Activated CD4-positive, alpha-beta T cell treated with anti-CD3 and anti-CD28 coated beads, Interleukin-2, Interleukin-4, amounts not matched to agents 100 ng/mL and 50 ng/mL, durations not matched to agents 16 hours and 8 hours (primary cell): ENCODE measurements at regions not wholly inside any gene's neighbourhood (a gene's known extent, or its start where the extent isn't known, plus 50 kb on each side); places are given as distances from the start of the nearest gene placed in this dataset.
"Not testable (repeated sequence)": the region's sequence is repeated elsewhere in the genome, so short reads cannot be mapped to it uniquely, and the experiment has no call there.

Experiments used
- DNase-seq: peaks from one replicate; pipeline ENCODE4 v3.0.0-alpha.2; 2020; ENCODE audit warnings: low spot score

DNA sequence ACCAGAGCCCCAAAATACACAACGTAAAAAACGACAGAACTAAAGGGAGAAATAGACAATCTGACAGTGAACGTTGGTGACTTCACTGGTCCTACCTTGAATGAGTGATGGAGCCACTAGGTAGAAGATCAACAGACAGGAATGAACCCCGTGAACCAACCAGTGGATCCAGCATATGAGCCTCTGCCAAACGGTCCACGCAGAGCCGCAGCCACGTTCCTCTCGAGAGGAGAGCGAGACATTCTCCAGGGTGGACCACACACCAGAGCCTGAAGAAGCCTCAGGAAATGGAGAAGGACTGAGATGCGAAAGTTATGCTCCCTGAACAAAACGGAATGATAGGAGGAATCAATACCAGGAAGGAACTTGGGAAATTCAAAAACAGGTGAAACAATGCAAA lies 178.4 kb downstream of the RTP5 start:
- no peak for DNase-seq

DNA sequence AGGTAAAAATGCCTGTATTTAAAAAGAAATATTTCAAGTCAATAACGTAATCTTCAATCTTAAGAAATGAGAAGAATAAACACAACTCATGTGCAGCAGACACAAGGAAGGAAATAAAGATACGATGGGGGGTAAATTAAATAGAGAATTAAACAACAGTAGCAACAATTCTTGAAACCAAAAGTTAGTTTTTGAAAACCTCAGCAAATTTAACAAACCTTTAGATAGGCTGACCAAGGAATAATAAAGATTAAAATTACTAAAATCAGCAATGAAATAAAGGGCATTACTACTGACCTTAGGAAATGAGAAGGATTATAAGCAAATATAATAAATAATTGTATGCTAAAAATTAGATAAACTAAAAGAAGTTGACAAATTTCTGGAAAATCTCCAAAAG lies 178.9 kb downstream of the RTP5 start:
- DNase-seq: no peak

DNA sequence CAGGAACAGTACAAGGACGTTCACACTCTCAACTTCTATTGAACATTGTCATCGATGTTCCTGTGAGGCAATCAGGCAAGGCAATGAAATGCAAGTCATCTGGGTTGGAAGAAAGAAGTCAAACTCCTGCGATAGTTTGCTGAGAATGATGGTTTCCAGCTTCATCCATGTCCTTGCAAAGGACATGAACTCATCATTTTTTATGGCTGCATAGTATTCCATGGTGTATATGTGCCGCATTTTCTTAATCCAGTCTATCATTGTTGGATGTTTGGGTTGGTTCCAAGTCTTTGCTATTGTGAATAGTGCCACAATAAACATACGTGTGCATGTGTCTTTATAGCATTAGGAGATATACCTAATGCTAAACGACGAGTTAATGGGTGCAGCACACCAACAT lies 180.0 kb downstream of the RTP5 start:
- not testable (repeated sequence) for DNase-seq

DNA sequence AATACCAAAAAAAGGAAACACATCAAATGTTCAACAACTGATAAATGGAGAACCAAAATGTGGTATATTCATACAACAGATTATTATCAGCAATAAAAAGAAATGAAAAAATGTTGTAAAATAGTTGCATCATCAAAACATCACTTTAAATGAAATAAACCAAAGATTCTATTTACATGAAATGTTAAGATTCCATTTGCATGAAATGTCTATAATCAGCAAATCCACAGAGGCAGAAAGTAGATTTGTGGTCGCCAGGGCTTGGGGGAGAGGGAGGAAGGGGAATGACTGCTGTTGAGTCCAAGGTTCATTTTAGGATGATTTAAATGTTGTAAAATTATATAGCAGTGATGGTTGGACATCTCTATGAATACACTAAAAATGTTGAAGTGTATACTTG lies 181.9 kb downstream of the RTP5 start:
- DNase-seq: no peak

DNA sequence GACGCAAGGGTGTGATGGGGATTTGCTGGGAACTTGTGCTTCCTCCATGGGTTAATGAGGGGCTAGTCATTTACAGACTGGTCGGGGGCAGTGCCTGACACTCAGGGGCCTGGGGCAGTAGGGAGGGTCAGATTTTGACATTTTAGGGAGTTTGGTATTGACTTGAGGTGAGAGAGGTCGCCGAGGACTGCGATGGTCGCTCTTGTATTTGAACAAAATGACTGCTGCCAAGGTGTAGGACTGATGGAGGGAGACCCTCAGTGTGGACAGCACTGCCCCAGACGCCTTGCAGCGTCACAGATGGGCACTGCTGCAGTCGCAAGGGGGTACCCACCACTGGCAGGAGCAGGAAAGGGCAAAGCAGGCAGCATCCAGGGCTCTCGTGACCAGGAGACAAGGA lies 182.9 kb downstream of the RTP5 start:
- DNase-seq: no peak

DNA sequence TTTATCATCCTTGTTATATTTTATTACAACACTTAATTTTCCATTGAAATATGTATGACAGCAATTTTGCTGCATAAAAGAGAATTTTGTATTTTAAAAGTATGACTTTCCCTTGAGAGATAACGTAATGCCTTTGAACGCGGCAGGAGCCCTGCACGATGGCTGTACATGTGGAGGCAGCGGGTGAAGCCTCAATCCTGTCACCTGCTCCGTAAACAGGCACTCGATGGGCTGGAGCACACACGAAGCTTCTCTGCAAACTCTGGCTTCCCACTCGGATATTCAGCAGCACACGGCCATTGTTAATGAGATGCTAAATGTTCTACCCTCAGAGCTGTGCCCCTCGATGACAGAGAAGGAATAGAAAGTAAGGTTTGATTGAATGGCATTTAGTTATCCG lies 184.4 kb downstream of the RTP5 start:
- no peak for DNase-seq

DNA sequence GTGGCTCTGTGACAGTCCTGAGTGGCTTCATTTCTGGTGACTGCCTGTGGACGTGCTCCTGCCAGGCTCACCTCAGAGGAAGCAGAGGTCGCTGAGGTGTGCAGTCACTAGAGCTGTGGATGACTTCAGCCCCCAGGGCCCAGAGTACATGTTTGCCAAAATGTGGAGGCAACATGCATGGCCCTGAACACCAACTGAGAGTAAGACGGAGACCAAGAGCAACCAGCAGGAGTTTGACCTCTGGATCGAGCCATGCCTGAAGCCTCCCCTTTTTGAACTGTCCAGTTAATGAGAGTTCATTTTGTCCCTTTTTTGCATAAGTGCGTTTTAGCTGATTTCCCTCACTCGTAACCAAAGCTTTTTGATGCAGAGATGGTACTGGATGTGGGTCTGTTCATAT lies 184.9 kb downstream of the RTP5 start:
- no peak for DNase-seq

DNA sequence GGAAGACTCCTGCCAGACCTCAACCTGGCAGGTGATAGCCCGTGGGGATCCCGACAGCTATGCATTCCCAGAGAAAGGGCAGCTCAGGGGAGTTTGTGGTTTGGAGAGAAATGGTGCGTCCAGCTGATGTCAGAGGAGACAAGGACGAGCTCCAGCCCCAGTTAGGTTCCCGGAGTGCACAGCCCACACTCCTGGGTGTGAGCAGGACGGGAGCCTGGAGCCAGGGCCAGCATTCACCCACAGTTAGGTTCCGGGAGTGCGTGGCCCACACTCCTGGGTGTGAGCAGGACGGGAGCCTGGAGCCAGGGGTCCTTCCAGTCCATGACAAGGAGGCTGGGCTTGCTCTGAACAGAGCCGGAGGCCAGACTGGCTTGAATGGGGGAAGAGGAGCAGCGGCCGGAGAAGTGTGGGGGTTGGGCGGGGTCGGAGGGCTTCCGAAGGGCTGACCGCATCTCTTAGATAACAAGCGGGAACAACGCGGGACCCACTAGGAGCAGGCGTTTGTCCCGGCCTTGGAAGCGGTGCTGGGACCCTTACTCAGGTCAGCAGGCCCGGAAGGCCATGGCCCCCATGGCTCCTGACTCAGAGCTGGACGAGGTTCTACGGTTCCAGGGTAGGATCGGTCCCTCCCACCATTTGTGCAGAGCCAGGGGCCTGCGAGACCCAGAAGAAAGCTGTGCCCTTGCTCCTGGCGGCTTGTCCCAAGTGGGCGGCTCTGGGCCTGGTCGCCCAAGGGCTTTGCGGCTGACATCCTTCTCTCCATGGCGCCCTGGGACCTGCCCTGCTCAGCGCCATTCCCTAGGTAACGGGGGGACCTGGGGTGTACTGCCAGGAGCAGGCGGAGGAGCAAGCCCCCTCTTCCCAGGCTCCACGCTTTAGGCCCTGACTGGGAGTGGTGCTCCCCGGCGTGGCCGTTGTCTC lies 185.6 kb downstream of the RTP5 start:
- DNase-seq: no peak

DNA sequence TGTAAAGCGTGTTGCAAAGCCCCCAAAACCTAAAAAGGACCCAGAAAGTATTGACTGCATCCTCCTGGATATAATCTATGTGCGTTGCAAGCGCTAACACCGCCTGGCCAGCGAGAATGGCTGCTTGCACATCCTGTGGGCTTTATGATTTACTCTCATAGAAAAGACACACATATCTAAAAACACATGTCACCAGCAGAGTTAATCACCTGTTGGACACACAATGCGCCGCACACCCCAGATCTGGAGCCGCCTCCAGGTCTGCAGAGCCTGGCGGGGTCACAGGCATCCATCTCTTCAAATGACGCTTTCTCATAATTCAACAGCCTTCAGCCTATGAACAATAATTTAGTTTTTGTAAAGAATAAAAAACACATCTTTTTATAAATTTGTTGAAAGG lies 186.5 kb downstream of the RTP5 start:
- DNase-seq: no peak

DNA sequence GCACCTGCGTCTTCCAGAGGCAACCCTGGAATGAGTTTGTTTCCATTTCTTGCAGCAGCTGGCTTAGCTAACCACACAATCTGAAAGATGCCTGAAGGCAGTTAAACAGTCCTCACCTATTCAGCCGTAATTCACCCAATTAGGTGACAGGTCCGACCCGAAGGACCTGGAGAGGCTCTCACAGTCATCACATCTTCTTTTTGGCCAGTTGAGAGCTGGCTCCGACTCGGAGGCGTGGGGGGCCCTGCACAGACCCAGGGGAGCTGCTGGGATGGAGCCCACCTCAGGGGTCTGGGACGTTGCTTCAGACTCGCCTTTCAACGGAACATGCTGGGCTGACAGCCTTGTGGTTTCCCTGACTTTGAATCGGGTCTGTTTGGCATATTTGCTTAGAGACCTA lies 187.3 kb downstream of the RTP5 start:
- DNase-seq: no peak

- DNase-seq: no peak
Measured at GRCh38 chr2:242057379-242058040, 188.0 kb downstream of the RTP5 start.

GRCh38 chr2:242058116-242058680 lies 188.7 kb downstream of the RTP5 start:
- DNase-seq: no peak

- DNase-seq: no peak
Measured at GRCh38 chr2:242059566-242059965, 190.0 kb downstream of the RTP5 start.

DNA sequence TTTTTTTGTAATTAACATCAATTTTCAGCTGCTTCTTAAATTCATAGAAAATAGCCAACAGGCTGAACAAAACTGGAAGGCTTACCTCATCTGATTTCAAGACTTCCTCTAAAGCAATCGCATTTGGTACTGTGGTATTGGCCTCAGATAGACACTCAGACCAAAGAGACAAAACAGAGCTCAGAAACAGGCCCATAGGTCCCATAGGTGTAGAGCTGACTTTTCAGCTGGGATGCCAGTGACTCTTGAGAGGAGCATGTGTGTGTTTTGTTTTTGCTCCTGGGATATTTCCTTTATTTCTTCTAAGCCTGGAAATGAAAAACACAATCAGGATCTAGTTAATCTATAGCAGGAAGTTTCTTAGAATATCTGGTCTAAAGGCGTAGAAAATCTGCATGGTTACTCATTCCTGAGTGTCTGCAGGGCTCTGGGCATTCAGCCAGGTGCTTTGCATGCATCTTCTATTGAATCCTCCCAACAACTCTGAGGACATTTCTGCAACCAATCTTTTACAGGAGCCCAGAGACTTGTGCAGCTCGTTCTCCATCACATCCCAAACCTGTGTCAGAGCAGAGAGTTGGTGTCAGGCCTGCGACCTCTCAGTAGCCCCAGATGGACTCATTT lies 190.8 kb downstream of the RTP5 start:
- no peak for DNase-seq

GRCh38 chr2:242061930-242062329 lies 192.4 kb downstream of the RTP5 start:
- DNase-seq: not testable (repeated sequence)

GRCh38 chr2:242063436-242063835 lies 193.9 kb downstream of the RTP5 start:
- DNase-seq: no peak

DNA sequence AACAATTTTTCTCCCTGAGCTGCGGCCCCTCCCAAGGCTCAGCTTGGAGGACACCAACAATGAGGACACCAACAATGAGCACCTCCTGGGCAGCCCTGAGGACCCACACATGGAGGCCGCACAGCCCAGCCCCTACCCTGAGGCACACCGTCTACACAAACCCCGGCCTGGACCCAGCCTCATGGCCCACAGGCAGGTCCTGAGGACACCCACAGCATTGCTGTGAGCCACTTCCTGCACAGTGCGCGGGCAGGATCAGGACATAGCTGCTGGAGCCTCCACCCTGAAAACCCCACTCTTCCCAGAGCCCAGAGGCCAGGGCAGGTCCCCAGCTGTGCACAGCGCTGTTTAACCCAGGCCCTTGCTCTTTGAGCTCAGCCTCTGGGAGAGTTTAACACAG lies 194.3 kb downstream of the RTP5 start:
- no peak for DNase-seq

- no peak for DNase-seq
Measured at GRCh38 chr2:242064364-242065250, 195.1 kb downstream of the RTP5 start.

GRCh38 chr2:242065426-242065825 lies 195.9 kb downstream of the RTP5 start:
- DNase-seq: no peak

DNA sequence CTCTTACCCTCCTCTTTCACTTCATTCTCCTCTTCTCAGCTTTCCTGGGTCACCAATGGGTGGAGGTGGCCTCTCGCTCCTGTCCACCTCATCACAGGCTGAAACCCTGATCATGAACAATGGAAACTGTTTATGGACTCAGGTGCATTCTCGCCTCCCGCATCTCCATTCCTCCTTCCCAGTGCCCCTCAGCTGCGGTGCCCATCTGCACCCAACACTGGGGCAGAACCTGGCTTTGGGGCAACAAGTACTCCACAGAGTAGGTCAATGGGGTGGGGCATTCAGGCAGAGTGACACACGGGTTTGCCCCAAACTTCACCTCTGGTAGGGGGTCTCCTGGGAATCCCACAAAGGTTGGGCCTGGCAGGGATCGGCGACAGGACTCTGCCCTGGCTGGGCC lies 199.5 kb downstream of the RTP5 start:
- DNase-seq: no peak

DNA sequence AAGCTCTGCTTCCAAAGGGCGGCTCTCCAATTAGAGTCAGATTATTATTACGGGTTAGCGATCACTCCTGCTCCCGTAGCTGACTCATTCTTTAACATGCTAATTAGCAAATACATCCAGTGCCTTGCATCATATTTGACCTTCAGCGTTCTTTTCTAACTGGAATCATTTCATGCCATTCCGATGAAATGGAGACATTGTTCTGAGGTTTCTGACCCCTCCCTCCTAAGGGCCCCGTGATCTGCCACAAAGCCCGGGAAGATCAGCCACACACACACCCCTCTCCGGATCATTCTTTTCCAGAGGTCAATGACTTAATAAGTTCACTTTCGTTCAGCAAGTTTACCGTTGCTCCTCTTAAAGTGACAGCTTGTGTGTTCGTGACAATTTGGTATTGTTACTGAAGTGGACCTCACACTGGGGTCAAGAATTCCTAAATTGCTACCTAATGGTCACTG lies 200.4 kb downstream of the RTP5 start:
- not testable (repeated sequence) for DNase-seq

DNA sequence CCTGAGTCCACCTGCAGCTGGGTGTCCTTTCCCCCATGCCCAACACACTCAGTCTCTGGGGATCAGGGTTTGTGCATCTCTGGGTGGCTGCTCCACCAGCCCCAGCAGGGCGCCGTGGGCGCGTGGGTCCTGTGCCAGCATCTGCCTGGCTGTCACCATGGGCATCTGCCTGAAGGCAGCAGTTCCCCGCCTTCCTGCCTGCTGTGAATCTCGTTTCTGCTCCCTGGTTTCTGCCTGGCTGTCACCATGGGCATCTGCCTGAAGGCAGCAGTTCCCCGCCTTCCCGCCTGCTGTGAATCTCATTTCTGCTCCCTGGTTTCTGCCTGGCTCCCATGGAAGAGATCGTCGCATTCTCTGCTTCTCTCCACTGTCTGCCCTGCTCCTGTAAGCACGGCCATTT lies 201.2 kb downstream of the RTP5 start:
- DNase-seq: not testable (repeated sequence)
